ENCODE measurements at regions not wholly inside any gene's neighbourhood (a gene's known extent, or its start where the extent isn't known, plus 50 kb on each side); places are given as distances from the start of the nearest gene placed in this dataset.

DNA sequence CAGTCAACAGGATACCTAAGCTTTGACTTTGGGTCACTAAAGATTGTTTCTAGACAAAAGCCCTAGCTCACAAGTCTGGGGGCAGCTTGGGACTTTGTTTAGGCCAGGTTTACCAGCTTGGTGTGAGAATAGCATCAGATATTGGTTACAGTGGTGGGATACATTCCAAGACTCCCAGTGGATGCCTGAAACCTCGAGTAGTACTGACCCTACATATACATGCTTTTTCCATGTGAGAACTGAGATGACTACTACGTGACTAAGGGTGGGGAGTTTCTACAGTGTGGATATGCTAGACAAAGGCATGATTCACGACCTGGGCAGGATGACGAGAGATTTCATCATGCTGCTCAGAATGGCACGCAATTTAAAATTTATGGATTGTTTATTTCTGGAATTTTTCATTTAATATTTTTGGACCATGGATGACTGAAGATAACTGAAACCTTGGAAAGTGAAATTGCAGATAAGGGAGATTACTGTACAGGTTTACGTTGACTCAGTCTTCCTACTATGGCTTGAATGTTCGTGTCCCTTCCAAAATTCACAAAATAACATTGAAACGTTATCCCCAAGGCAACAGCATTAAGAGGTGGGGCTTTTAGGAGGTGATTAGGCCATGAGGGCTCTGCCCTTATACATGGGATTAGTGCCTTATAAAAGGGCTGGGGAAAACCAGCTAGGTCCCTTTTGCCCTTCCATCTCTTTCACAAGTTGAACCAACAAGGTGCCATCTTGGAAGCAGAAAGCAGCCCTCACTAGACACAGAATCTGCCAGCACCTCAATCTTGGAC lies 50.2 kb upstream of the CTAGE1 start:
- peak; percentile 58 to 87 (median 82) for DNase-seq
- intact Hi-C loops (cut with DNase I): no loop called here
- no peak overlapping the region for H3K4me3 ChIP-seq
- 43 to 57% (median 48%) methylated on average over 8 of the region's 8 CpGs for whole genome bisulfite sequencing, 4 donors
- peak overlapping the region in 3 of 5 donors; percentile 40 to 84 (median 73) for H3K27ac ChIP-seq
- H3K4me1 ChIP-seq (replicated peaks in 1 of 2): peaks cover 29 to 40% of the 10 kb centered on the region in 2 donors
- no peaks in the 10 kb centered on the region for H3K27me3 ChIP-seq
- no peaks in the 10 kb centered on the region for H3K36me3 ChIP-seq (replicated peaks in 1 of 2)
- H3K9me3 ChIP-seq (replicated peaks in 1 of 3): no peaks in the 10 kb centered on the region
- TF ChIP-seq, protein P1, sequence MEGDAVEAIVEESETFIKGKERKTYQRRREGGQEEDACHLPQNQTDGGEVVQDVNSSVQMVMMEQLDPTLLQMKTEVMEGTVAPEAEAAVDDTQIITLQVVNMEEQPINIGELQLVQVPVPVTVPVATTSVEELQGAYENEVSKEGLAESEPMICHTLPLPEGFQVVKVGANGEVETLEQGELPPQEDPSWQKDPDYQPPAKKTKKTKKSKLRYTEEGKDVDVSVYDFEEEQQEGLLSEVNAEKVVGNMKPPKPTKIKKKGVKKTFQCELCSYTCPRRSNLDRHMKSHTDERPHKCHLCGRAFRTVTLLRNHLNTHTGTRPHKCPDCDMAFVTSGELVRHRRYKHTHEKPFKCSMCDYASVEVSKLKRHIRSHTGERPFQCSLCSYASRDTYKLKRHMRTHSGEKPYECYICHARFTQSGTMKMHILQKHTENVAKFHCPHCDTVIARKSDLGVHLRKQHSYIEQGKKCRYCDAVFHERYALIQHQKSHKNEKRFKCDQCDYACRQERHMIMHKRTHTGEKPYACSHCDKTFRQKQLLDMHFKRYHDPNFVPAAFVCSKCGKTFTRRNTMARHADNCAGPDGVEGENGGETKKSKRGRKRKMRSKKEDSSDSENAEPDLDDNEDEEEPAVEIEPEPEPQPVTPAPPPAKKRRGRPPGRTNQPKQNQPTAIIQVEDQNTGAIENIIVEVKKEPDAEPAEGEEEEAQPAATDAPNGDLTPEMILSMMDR (IDR thresholded peaks at IDR 0.05): no peak
- TF ChIP-seq POLR2A (IDR thresholded peaks at IDR 0.05): no peak

DNA sequence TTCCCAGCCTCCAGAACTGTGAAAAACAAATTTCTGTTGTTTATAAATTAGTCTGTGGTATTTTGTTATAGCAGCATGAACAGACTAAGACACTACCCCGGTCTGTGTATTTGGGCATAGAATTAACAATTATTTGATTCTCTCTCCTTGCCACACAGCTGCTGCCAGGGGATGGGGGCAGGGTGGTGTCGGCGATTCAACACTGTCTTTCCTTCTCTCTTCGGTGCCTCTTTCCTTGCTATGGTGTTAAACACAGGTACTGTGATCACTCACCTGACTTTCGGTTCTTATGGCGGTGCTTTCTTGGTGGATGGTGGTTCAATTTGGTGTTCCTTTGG lies 50.8 kb upstream of the CTAGE1 start:
- 96 to 99% (median 96%) methylated on average over 6 of the region's 6 CpGs for WGBS, 4 donors
- H3K27ac ChIP-seq: peak overlapping the region in 2 of 5 donors; percentile 1 to 54
- H3K4me3 ChIP-seq: no peak overlapping the region
- DNase-seq: peak in 1 of 7 donors; percentile 21
- H3K4me1 ChIP-seq (replicated peaks in 1 of 2): peaks cover 29 to 40% of the 10 kb centered on the region in 2 donors
- H3K27me3 ChIP-seq: no peaks in the 10 kb centered on the region
- H3K9me3 ChIP-seq (replicated peaks in 1 of 3): no peaks in the 10 kb centered on the region
- intact Hi-C loops (cut with DNase I): no loop called here
- no peaks in the 10 kb centered on the region for H3K36me3 ChIP-seq (replicated peaks in 1 of 2)
- no peak for TF ChIP-seq POLR2A (IDR thresholded peaks at IDR 0.05)
- TF ChIP-seq, protein P1 (IDR thresholded peaks at IDR 0.05): no peak

- H3K27ac ChIP-seq: no peak overlapping the region
- 81 to 89% (median 84%) methylated on average over 6 of the region's 6 CpGs for WGBS, 4 donors
- intact Hi-C loops (cut with DNase I): no loop called here
- no peaks in the 10 kb centered on the region for H3K27me3 ChIP-seq
- H3K4me1 ChIP-seq (replicated peaks in 1 of 2): peaks cover 29 to 40% of the 10 kb centered on the region in 2 donors
- H3K9me3 ChIP-seq (replicated peaks in 1 of 3): no peaks in the 10 kb centered on the region
- H3K36me3 ChIP-seq (replicated peaks in 1 of 2): no peaks in the 10 kb centered on the region
- no peak overlapping the region for H3K4me3 ChIP-seq
- TF ChIP-seq POLR2A (IDR thresholded peaks at IDR 0.05): no peak
- TF ChIP-seq, protein P1 (IDR thresholded peaks at IDR 0.05): no peak
- no peak for DNase-seq
Observed at GRCh38 chr18:22469061-22469734, 51.5 kb upstream of the CTAGE1 start.

DNA sequence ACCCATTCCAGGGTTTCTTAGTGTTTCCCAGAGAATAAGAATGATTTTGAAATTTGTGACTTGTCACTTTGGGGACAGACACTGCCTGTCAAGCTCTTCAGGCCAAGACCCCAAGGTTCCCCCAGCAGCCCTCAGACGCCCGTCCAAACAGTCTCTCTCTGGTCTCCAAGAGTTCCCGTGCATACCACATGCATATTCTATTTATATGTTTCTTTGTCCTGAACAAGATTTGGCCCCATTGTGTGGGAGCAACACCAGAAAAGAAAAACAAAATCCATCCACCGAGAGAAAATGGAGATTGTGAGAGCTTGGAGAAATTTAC lies 52.2 kb upstream of the CTAGE1 start:
- Histone ChIP-seq H3K27me3 (no peaks in the 10 kb centered on the region), H3K36me3 (replicated peaks in 1 of 2) (no peaks in the 10 kb centered on the region), H3K4me3 (no peak overlapping the region), H3K9me3 (replicated peaks in 1 of 3) (no peaks in the 10 kb centered on the region), H3K4me1 (replicated peaks in 1 of 2) (peaks cover 29 to 40% of the 10 kb centered on the region in 2 donors), H3K27ac (peak overlapping the region in 1 of 5 donors; percentile 91)
- 76 to 86% (median 82%) methylated on average over 4 of the region's 4 CpGs for WGBS, 4 donors
- TF ChIP-seq, protein P1 (IDR thresholded peaks at IDR 0.05): no peak
- intact Hi-C loops (cut with DNase I): loop anchor here in 1 of 2 donors (10.0 kb wide), 1 partner anchor 95 kb away; no protein-coding TSS in a partner anchor
- peak in 1 of 7 donors; percentile 17 for DNase-seq

Data from adrenal gland (tissue), 9 donors.